ENCODE measurements at regions not wholly inside any gene's neighbourhood (a gene's known extent, or its start where the extent isn't known, plus 50 kb on each side); places are given as distances from the start of the nearest gene placed in this dataset.

DNA sequence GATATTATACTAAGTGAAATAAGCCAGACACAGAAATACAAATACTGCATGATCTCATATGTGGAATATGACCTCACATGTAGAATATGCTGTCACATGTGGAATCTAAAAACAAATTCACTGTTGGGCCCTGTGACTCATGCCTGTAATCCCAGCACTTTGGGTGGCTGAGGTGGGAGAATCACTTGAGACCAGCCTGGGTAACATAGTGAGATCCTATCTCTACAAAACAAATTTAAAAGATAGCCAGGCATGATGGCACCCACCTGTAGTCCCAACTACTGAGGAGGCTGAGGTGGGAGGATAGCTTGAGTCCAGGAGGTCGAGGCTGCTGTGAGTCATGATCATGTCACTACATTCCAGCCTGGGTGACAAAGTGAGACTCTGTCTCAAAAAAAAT is 160.3 kb downstream of the PTEN start:
- no peak for DNase-seq (ENCODE audit: low read depth)

GRCh38 chr10:88026031-88026430 is 162.6 kb downstream of the PTEN start:
- DNase-seq (ENCODE audit: low read depth) = no peak

- no peak for DNase-seq (ENCODE audit: low read depth)
Measured at GRCh38 chr10:88027570-88027969, 164.1 kb downstream of the PTEN start.

DNA sequence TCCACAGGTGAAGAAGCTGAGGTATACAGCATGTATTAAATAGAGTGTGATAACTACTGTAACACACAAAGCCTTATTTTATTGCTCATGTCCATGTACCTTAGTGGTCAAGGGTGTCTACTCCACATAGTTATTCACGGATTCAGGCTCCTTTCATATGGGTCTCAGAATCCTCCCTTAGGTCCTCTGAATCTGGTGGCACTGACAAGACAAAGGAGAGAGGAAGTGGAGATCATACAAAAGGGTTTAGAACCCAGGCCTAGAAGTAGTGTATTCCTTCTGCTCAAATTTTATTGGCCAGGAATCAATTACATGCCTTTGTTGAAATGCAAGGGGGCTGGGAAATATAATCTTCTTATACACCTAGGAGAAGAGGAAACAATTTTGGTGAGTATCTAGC is 164.6 kb downstream of the PTEN start:
- no peak for DNase-seq (ENCODE audit: low read depth)

GRCh38 chr10:88028654-88029053 is 165.2 kb downstream of the PTEN start:
- DNase-seq (ENCODE audit: low read depth) = no peak

GRCh38 chr10:88032566-88032965 is 169.1 kb downstream of the PTEN start:
- peak; percentile 49 for DNase-seq (ENCODE audit: low read depth)

DNA sequence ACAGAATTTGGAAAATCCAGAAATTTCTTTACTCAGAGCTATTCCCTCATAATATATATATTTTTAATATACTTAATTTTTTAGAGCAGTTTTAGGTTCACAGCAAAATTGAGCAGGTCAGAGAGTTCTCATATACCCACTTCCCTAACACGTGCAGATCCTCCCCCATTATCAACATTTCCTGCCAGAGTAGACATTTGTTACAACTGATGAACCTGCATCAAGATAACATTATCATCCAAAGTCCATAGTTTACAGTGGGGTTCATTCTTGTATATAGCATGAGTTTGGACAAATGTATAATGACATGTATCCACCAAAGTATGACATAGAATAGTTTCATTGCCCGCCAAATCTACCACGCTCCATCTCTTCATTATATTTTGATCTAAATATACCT is 170.0 kb downstream of the PTEN start:
- no peak for DNase-seq (ENCODE audit: low read depth)

DNA sequence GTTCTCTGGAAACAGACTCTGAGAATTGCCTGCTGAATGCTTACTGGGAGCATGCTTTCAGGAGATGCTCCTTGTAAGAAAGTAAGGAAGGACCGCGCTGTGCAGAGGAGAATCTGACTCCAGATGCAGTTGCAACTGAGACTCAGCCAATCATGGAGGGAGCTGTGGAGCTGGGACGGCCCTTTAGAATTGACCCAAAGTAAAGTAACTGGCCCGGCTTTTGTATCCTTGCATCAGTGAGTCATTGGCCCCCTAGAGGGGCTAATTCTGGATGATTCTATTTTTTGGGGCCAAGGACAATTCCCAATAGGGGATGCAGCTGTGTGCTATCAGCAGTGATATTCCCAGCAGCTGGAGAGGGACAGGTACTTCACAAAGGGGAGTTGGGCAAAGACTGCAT is 170.4 kb downstream of the PTEN start:
- DNase-seq (ENCODE audit: low read depth) = no peak

GRCh38 chr10:88036126-88036525 is 172.7 kb downstream of the PTEN start:
- no peak for DNase-seq (ENCODE audit: low read depth)

- no peak for DNase-seq (ENCODE audit: low read depth)
Measured at GRCh38 chr10:88037623-88038022, 174.2 kb downstream of the PTEN start.

DNA sequence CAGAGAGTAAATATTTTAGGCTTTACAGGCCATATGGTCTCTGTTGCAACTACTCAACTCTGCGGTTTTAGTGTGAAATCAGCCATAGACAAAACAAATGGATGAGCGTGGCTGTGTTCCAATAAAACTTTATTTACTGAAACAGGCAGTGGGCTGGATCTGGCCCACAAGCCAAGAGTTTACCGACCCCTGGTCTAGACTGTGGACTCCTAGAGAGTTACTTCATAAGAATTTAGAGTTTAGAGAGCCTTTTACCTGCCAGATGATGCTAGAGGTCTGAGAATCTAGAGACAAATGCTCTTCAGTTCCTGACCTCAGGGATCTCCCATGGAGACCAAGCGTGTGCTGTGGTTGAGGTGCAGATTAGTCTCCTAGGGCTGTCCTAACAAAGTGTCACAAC is 174.8 kb downstream of the PTEN start:
- peak; percentile 57 for DNase-seq (ENCODE audit: low read depth)

- no peak for DNase-seq (ENCODE audit: low read depth)
Measured at GRCh38 chr10:88039496-88040200, 176.2 kb downstream of the PTEN start.

DNA sequence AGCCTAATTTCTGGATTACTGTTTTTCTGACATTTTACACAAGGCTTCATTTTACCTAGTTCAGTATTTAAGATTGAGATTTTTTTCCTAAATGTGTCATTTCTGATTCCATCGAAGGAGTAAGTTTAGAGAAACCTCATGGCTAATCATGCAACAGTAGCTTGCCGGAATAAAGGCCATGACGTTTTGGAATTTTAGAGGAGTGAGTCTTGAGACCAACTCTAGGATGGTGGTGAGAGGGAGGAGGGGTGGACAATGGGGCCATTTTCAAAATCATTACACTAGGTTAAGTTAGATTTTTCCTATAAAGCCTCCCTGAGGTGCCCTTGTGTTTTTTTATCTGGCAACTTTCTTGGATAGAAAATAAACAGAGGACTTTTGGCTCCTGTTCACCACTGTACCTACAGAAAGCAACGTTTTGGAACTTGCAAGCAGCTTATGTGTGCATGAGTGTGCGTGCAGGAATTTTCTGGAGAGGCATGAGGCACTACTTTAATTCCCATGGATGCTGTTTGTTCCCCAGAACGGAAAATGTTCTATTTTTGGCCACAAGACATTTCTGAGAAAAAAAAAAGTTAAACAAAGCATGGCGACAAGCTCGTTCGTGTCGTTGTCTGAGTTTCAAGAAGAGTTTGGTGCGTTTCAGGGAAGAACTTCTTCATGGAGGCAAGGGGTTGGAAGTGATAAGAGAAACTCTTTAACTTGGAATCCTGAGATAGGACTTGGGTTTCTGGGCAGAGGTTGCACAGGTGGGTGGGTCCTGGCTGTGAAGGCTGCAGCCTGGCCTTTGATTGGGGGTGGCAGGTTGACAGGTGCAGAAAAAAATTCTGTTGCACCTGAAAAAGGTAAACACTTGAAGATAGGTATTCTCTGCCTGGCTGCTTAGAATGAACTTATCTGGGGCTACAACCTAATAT is 178.1 kb downstream of the PTEN start:
- DNase-seq (ENCODE audit: low read depth) = no peak

- peak; percentile 69 for DNase-seq (ENCODE audit: low read depth)
Measured at GRCh38 chr10:88042160-88043100, 179.0 kb downstream of the PTEN start.

- DNase-seq (ENCODE audit: low read depth) = no peak
Measured at GRCh38 chr10:88045096-88045495, 181.7 kb downstream of the PTEN start.

DNA sequence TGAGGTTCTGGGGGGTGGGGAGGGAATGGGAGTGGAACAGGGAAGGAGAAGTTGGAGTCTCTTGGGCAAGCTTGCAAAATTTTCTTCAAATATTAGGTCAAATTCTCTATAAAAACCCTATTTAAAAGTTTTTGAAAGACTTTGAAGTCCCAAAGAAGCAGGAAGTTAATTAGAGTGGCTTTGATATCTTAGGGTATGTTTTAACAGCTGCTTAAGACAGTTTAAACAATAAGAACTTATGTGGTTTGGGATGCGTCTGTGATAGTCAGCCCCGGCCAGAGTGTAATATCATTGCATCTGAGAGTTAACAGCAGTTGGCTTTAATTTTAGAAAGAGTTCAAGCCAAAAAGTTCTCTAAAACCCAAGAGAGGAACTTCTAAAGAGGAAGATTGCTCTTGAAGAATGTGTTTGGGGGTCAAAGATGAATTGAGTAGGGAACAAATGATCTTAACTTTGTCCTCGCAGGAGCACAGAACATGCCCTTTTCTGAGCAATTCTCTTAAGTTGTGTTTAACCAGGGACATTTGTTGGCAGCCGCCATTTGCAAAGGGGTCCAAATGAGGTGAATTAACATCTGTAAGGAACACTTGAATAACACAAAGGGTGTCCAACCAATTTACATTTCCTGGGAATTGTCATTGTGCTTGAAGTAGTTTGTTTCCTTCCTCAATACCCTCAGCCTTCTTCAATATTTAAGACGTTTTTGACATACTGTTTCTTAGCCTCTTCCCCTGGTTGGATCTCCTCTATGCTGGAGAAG is 182.4 kb downstream of the PTEN start:
- no peak for DNase-seq (ENCODE audit: low read depth)

- no peak for DNase-seq (ENCODE audit: low read depth)
Measured at GRCh38 chr10:88047579-88047978, 184.2 kb downstream of the PTEN start.

DNA sequence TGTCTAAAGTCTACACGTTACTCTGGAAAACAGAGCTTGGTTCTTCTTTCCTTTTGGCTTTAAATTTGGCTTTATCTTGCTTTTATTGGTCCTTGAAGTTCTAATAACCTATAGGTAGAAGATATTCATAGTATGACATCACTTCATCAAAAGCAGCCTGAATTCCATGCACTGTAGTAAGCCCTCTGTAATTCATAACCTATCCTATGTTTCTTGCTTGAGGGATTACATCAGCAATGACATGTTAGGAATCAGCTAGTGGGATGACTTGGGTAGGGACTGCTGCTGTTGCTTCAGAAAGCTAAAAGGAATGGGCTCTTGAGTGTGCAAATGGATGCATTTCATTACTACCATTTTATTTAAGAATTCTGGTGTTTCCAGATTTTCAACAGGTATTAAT is 184.9 kb downstream of the PTEN start:
- DNase-seq (ENCODE audit: low read depth) = no peak

- no peak for DNase-seq (ENCODE audit: low read depth)
Measured at GRCh38 chr10:88049204-88049603, 185.8 kb downstream of the PTEN start.

- DNase-seq (ENCODE audit: low read depth) = no peak
Measured at GRCh38 chr10:88057720-88058119, 194.3 kb downstream of the PTEN start.

- no peak for DNase-seq (ENCODE audit: low read depth)
Measured at GRCh38 chr10:88058750-88059149, 195.3 kb downstream of the PTEN start.

GRCh38 chr10:88059190-88059589 is 195.8 kb downstream of the PTEN start:
- DNase-seq (ENCODE audit: low read depth) = no peak
